ENCODE measurements at regions not wholly inside any gene's neighbourhood (a gene's known extent, or its start where the extent isn't known, plus 50 kb on each side); places are given as distances from the start of the nearest gene placed in this dataset.
"Not testable (repeated sequence)": the region's sequence is repeated elsewhere in the genome, so short reads cannot be mapped to it uniquely, and the experiment has no call there.

DNA sequence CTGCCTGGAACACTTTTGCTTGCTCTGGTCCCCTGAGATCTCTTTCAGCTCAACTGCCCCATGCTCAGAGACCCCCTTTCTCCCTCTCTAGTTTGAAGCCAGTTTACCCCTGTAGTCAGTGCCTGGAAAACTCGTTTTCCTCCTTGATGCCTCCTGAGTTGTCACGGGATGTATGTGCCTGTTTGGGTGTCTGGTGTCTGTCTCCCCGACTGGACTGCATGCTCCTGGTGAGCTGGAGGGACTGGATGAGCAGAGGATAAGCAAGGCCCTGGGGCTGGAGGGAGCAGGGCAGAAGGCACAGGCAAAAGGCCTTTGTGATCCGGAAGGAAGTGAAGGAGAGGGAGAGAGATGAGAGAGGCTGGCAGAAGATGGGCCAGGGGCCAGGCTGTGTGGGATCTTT lies 120.3 kb upstream of the ZNF195 start:
- H3K9me3 ChIP-seq (ENCODE audit: low read length); H3K27me3 ChIP-seq (ENCODE audit: insufficient read depth, low read length); H3K4me3 ChIP-seq (ENCODE audit: low read length); H2AFZ ChIP-seq (ENCODE audit: low read depth, low read length); H3K36me3 ChIP-seq (ENCODE audit: insufficient read depth, low read length); H3K4me1 ChIP-seq (ENCODE audit: insufficient read depth, low read length): not testable (repeated sequence)

DNA sequence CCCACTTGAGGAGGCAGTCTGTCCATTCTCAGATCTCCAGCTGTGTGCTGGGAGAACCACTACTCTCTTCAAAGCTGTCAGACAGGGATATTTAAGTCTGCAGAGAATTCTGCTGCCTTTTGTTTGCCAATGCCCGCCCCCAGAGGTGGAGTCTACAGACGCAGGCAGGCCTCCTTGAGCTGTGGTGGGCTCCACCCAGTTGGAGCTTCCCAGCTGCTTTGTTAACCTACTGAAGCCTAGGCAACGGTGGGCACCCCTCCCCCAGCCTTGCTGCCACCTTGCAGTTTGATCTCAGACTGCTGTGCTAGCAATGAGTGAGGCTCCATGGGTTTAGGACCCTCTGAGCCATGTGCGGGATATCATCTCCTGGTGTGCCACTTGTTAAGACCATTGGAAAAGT lies 119.4 kb upstream of the ZNF195 start:
- not testable (repeated sequence) for H3K9me3 ChIP-seq (ENCODE audit: low read length); H3K4me1 ChIP-seq (ENCODE audit: insufficient read depth, low read length); H3K4me3 ChIP-seq (ENCODE audit: low read length); H3K36me3 ChIP-seq (ENCODE audit: insufficient read depth, low read length); H3K27me3 ChIP-seq (ENCODE audit: insufficient read depth, low read length); H2AFZ ChIP-seq (ENCODE audit: low read depth, low read length)

DNA sequence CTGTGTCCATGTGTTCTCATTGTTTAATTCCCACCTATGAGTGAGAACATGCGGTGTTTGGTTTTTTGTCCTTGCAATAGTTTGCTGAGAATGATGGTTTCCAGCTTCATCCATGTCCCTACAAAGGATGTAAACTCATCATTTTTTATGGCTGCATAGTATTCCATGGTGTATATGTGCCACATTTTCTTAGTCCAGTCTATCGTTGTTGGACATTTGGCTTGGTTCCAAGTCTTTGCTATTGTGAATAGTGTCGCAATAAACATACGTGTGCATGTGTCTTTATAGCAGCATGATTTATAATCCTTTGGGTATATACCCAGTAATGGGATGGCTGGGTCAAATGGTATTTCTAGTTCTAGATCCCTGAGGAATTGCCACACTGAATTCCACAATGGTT lies 114.2 kb upstream of the ZNF195 start:
- not testable (repeated sequence) for H3K36me3 ChIP-seq (ENCODE audit: insufficient read depth, low read length); H2AFZ ChIP-seq (ENCODE audit: low read depth, low read length); H3K4me1 ChIP-seq (ENCODE audit: insufficient read depth, low read length); H3K4me3 ChIP-seq (ENCODE audit: low read length); H3K27me3 ChIP-seq (ENCODE audit: insufficient read depth, low read length); H3K9me3 ChIP-seq (ENCODE audit: low read length)

DNA sequence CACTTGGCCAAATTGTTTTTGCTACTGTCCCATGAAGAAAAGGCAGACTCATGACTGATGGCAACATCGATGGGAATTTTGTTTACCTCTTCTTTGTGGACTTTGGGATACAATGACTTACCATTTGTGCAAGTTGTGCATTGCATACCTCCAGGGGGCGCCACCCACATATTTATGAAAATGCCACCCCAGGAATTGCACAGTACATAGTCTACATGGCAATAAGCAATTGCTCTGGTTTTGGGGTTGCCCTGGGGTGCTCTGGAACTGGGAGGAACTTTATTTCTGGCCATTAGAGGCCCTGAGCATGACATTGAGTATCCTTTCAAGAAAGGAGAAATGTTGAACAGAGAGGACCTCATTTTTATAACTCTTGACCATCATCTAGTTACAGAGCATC lies 109.1 kb upstream of the ZNF195 start:
- H3K4me1 ChIP-seq (ENCODE audit: insufficient read depth, low read length); H2AFZ ChIP-seq (ENCODE audit: low read depth, low read length); H3K4me3 ChIP-seq (ENCODE audit: low read length); H3K9me3 ChIP-seq (ENCODE audit: low read length); H3K36me3 ChIP-seq (ENCODE audit: insufficient read depth, low read length); H3K27me3 ChIP-seq (ENCODE audit: insufficient read depth, low read length): not testable (repeated sequence)

DNA sequence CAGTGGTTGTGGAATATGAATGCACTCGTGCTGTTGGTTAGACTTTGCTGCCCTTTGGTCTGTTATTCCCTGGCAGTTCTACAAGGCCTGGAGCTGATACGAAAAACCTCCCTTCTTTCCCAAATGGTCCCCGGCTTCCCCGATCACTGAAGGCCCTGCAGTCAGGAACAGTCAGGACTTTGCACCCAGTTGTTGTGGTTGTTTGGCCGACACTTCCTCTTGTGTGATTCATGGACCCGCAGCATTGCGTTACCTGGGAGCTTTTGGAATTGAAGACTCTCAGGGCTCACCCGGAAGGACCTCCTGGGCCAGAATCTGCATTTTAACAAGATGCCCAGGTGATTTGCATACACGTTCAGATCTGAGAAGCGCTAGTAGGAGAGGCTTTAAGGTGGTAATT lies 106.8 kb upstream of the ZNF195 start:
- H3K4me1 ChIP-seq (ENCODE audit: insufficient read depth, low read length); H2AFZ ChIP-seq (ENCODE audit: low read depth, low read length); H3K4me3 ChIP-seq (ENCODE audit: low read length); H3K36me3 ChIP-seq (ENCODE audit: insufficient read depth, low read length); H3K9me3 ChIP-seq (ENCODE audit: low read length); H3K27me3 ChIP-seq (ENCODE audit: insufficient read depth, low read length): not testable (repeated sequence)

DNA sequence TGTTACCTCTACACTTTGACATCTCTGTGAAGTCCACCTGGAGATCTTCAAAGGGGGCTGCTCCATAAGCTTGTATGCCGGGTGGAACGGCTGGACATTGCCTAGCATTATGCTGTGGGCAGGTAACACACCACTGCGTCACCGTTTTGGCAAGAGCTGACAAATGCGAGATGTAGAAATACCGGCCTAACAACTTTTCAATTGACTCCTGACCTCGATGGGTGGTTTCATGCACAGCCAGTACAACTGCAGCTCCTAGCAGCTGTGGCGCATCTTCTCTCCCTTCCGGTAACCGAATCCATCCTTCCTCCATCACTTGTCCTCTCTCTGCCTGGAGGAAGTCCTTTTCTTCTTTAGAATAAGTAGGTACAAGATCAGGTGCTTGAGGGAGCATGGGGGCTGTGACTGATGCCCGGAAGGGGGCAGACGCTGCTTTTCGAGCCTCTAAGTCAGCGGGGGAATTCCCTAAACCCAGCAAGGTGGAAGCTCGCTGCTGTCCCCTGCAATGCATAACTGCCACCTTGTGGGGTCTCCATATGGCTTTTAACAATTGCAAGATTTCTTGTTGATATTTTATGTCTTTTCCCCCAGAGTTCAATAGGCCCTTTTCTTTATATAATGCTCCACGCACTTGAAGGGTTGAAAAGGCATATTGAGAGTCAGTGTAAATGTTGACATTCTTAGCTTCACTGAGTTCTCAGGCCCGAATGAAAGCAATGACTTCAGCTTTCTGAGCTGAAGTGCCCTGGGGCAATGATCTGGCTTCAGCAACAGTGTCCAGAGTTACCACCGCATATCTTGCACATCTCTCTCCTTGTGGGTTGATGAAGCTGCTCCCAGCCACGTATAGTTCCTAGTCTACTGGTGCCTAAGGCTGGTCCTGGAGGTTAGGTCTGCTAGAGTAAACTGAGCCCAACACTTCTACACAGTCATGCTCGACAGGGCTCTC lies 98.3 kb upstream of the ZNF195 start:
- H3K27me3 ChIP-seq (ENCODE audit: insufficient read depth, low read length): not testable (repeated sequence)

DNA sequence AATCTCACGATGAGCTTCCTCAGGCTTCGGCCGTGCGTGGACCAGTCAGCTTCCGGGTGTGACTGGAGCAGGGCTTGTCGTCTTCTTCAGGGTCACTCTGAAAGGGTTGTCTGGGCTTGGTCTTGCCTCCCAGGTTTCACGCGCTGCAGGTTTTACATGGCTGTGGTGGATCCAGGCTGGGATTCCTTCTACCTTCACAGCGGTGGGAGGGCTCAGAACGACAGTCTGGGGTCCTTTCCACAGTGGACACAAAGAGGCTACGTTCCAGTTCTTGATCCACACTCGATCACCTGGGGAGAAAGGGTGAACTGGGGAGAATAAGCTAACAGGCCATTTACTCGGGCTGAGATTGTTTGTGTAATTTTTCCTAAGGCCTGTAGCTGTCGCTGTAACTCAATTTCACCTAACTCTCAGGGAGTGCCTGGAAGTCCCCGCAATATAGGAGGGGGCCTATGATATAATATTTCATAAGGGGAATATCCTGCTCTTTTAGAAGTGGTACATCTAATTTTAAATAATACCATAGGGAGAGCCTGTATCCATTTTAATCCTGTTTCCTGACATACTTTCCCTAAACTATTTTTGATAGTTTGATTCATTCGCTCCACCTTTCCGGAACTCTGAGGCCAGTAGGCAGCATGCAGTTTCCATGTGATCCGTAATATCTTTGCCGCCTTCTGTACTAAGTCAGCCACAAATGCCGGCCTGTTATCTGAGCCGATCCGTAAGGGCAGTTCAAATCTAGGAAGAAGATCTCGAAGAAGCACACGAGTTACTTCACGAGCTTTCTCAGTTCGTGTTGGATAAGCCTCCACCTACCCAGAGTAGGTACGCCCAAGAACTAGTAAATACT lies 97.4 kb upstream of the ZNF195 start:
- not testable (repeated sequence) for H3K27me3 ChIP-seq (ENCODE audit: insufficient read depth, low read length); H3K4me3 ChIP-seq (ENCODE audit: low read length); H3K36me3 ChIP-seq (ENCODE audit: insufficient read depth, low read length); H3K9me3 ChIP-seq (ENCODE audit: low read length); H2AFZ ChIP-seq (ENCODE audit: low read depth, low read length); H3K4me1 ChIP-seq (ENCODE audit: insufficient read depth, low read length)

More for the DNA sequence above, 98.3 kb upstream of the ZNF195 start:
- H3K36me3 ChIP-seq (ENCODE audit: insufficient read depth, low read length); H3K9me3 ChIP-seq (ENCODE audit: low read length); H3K4me1 ChIP-seq (ENCODE audit: insufficient read depth, low read length); H2AFZ ChIP-seq (ENCODE audit: low read depth, low read length); H3K4me3 ChIP-seq (ENCODE audit: low read length): not testable (repeated sequence)

DNA sequence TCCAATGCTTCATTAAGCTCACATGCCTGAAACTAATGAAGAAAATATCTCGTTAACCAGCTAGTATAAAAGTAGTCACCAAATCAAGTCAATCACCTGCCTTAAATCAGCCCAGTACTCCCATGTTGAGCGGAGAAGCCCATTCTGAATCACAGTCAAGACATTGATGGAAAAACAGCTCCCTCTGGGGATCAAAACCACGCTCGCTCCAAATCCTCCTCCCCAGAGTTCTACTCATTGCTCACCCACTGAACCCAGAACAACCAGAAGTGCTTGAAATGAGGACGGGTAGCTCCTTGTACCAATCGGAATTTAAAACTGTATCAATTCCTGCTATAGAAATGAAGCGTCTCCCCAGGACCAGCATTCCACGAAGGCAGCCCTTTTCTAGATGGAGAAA lies 90.0 kb upstream of the ZNF195 start:
- H3K4me1 ChIP-seq (ENCODE audit: insufficient read depth, low read length); H3K27me3 ChIP-seq (ENCODE audit: insufficient read depth, low read length); H3K9me3 ChIP-seq (ENCODE audit: low read length); H3K4me3 ChIP-seq (ENCODE audit: low read length); H2AFZ ChIP-seq (ENCODE audit: low read depth, low read length); H3K36me3 ChIP-seq (ENCODE audit: insufficient read depth, low read length): not testable (repeated sequence)

DNA sequence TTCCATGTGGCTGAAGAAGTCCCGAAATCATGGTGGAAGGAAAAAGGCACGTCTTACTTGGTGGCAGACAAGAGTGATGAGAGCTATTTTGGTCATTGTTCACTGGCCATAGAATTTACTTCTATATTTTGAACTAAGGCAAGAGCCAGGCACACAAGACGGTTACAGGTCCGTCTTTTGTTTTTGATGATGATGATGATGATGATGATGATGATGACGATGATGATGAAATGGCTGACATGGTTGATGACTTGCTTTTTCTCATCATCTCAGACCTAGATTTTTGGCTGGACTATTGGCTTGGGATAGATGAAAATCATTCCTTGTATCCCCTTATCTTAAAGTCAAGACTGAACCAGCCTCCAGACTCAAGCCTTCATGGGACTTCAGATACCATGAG lies 88.7 kb upstream of the ZNF195 start:
- not testable (repeated sequence) for H3K4me3 ChIP-seq (ENCODE audit: low read length); H2AFZ ChIP-seq (ENCODE audit: low read depth, low read length); H3K36me3 ChIP-seq (ENCODE audit: insufficient read depth, low read length); H3K4me1 ChIP-seq (ENCODE audit: insufficient read depth, low read length); H3K9me3 ChIP-seq (ENCODE audit: low read length); H3K27me3 ChIP-seq (ENCODE audit: insufficient read depth, low read length)

DNA sequence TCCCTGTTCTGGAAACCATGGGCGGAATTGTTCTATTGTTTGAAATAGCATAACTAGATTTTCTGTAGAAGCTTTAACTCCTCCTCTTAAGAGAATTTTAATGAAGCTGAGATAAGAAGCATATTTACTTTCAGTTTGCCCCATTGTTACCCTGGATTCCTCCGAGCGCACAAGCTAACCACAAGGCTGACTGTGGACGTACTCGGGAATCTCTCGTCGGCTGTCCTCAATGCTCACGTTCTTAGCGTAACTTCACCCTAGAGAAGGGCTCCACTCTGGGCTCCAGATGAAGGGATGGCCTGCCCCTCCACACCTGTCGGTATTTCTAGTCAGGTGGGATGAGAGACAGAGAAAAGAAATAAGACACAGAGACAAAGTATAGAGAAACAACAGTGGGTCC lies 76.7 kb upstream of the ZNF195 start:
- H3K9me3 ChIP-seq (ENCODE audit: low read length); H3K27me3 ChIP-seq (ENCODE audit: insufficient read depth, low read length); H3K36me3 ChIP-seq (ENCODE audit: insufficient read depth, low read length); H3K4me1 ChIP-seq (ENCODE audit: insufficient read depth, low read length); H2AFZ ChIP-seq (ENCODE audit: low read depth, low read length); H3K4me3 ChIP-seq (ENCODE audit: low read length): not testable (repeated sequence)

DNA sequence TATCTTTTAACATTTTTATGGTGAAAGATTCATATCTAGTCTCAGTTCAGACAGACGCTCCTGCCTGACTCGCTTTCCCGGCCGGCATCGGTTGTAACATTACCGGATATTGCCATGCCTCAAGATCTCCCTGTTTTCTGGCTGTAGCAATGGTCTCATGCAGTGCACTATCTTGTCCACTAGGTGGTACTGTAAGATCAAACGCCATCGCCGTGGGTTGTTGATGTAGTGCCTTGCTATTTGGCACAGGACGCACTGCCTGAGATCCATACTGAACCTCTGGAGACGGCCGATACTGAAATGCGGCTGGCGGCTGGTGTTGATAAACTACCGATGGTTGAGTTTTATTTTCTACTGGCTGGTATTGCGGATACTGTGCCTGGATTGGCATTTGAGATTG lies 75.9 kb upstream of the ZNF195 start:
- H3K27me3 ChIP-seq (ENCODE audit: insufficient read depth, low read length); H3K4me3 ChIP-seq (ENCODE audit: low read length); H3K36me3 ChIP-seq (ENCODE audit: insufficient read depth, low read length); H2AFZ ChIP-seq (ENCODE audit: low read depth, low read length); H3K4me1 ChIP-seq (ENCODE audit: insufficient read depth, low read length); H3K9me3 ChIP-seq (ENCODE audit: low read length): not testable (repeated sequence)

DNA sequence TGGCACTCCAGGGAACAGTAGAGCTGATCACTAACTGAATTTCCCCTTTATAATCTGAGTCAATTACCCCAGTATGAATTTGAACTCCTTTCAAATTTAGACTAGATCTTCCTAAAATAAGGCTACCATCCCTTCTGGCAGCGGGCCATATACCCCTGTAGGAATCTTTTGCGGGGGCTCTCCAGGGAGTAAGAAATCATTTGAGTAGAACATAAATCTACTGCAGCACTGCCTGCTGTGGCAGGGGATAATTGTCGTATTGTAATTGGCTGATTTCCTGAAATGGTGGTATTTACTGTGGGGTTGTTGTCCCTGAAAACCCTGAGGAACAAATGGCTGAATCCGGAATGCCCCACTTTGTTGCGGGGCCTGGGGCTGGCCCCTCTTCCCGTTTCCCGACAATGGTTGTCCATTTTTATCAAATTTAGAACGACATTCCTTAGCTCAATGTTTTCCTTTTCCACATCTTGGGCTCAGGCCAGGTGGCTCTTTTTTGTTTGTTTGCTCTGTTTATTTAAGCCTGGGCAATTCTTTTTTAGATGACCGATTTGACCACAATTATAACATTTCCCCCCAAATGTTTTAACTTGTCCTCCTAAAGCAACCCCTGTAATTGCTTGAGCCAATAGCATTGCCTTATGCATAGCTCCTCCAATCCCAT lies 74.8 kb upstream of the ZNF195 start:
- not testable (repeated sequence) for H3K27me3 ChIP-seq (ENCODE audit: insufficient read depth, low read length); H2AFZ ChIP-seq (ENCODE audit: low read depth, low read length); H3K9me3 ChIP-seq (ENCODE audit: low read length); H3K36me3 ChIP-seq (ENCODE audit: insufficient read depth, low read length); H3K4me3 ChIP-seq (ENCODE audit: low read length); H3K4me1 ChIP-seq (ENCODE audit: insufficient read depth, low read length)

DNA sequence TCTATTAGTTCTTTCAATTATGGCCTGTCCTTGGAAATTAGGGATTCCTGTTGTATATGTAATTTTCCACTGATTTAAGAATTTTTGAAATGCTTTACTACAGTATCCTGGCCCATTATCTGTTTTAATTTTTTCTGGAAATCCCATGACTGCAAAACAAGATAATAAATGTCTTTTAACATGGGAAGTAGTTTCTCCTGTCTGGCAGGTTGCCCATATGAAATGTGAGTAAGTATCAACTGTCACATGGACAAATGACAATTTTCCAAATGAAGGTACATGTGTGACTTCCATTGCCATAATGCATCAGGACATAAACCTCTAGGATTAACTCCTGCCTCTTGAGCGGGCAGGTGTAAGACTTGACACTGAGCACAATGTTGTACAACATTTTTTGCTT lies 71.9 kb upstream of the ZNF195 start:
- not testable (repeated sequence) for H3K36me3 ChIP-seq (ENCODE audit: insufficient read depth, low read length); H3K27me3 ChIP-seq (ENCODE audit: insufficient read depth, low read length); H3K4me1 ChIP-seq (ENCODE audit: insufficient read depth, low read length); H3K9me3 ChIP-seq (ENCODE audit: low read length); H2AFZ ChIP-seq (ENCODE audit: low read depth, low read length); H3K4me3 ChIP-seq (ENCODE audit: low read length)

Measured in neuron (in vitro differentiated cells).